ENCODE measurements at regions not wholly inside any gene's neighbourhood (a gene's known extent, or its start where the extent isn't known, plus 50 kb on each side); places are given as distances from the start of the nearest gene placed in this dataset.

- no peak for TF ChIP-seq CTCF (conservative IDR thresholded peaks at IDR 0.05; ENCODE audit: low read depth, low read length)
- no peak for TF ChIP-seq EZH2 (IDR thresholded peaks at IDR 0.05; ENCODE audit: low read length, unreplicated experiment)
Observed at GRCh38 chr5:39618391-39618790, 193.6 kb upstream of the DAB2 start.
